Right ventricle myocardium superior (tissue), 1 donor: ENCODE measurements at regions not wholly inside any gene's neighbourhood (a gene's known extent, or its start where the extent isn't known, plus 50 kb on each side); places are given as distances from the start of the nearest gene placed in this dataset.

Source experiments
- ATAC-seq: fragments of 200-7000 bp; cut with Tn5 transposase; one replicate; pipeline ENCODE4 v1.9.1; 2020; ENCODE audit warnings: mild to moderate bottlenecking; ENCODE audit not compliant: poor library complexity
- DNase-seq: peaks from one replicate; pipeline ENCODE4 v3.0.0-alpha.2; 2020
- intact Hi-C: fragments of 100-400 bp; cut with DNase I; formaldehyde crosslinking; loops from one replicate; pipeline ENCODE4 v1.11.2; 2022
- donor health status: DM: no; HTN: yes; CAD: no; lungs with severe emphysema.

DNA sequence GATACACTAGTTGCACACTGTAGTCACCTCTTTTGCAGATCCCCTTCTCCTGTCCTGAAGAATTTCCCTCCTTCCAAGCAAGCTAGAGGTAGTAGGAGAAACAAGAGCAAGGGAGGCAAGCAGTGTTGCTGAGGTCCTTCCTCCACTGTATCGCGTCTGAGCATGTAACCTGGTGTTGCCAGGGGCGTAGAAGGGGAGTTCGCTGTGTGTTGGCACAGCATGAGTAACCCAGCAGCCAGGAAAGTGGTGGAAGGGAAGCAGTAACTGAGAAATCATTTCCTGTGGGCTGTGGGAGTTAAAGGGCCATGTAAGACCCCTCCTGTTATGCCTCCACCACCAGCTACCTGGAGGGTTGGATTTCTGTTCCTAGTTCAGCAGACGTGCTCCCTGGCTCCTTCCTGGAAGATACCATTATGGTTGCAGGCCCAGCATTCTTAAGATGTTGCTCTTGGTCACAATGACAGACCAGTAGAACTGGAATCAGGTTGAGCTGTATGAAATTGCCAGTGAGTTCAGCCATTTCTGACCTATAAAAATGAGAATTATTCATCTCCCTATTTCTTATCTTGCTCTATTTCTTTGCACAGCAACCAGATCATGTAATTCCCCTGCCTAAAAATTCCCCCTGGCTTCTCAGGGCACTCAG, 215.3 kb upstream of the TOPAZ1 start:
- ATAC-seq (no peak), DNase-seq (no peak)
- intact Hi-C loops = no loop called here

DNA sequence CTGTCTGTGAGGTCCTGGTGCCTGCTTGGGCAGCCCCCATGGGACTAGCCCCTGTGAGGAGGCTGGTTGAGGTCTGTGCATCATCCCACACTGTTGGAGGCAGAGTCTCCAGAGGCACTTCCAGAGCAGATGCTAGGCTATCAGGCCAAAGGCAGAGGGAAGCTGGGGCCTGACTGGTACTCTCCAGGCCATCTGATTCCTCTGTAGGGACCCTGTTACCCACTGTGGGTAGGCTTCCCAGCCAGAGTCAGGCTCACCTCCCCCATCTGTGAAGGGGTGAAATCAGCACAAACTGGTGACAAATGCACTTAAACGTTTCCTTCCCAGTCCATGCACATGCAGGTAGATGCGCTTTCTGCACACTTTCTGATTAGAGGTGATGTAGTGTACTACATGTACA, 212.6 kb upstream of the TOPAZ1 start:
- no peak for DNase-seq
- intact Hi-C loops = no loop called here
- ATAC-seq = no peak

DNA sequence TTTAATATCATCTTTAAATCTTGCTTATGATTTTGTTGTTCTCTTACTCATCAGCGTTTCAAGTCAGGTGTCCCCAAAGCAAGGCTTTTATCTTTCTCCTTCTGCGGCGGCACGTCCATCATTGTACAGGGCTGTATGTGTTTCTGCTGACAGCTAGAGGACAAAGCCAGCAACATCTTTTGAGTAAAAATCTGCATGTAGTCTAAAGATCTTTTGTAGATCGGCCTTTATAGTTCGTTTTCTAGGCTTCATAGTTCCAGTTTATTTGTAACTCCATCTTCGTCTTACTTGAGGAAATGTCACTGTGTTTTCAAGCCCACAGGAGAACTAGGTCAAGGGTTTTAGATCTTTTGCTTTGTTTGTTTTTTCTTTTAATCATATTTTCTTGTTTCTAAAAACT, 211.4 kb upstream of the TOPAZ1 start:
- ATAC-seq (no peak), DNase-seq (no peak)
- intact Hi-C loops = no loop called here

- ATAC-seq (no peak), DNase-seq (no peak)
- intact Hi-C loops = no loop called here
Observed at GRCh38 chr3:44030687-44031305, 210.9 kb upstream of the TOPAZ1 start.

DNA sequence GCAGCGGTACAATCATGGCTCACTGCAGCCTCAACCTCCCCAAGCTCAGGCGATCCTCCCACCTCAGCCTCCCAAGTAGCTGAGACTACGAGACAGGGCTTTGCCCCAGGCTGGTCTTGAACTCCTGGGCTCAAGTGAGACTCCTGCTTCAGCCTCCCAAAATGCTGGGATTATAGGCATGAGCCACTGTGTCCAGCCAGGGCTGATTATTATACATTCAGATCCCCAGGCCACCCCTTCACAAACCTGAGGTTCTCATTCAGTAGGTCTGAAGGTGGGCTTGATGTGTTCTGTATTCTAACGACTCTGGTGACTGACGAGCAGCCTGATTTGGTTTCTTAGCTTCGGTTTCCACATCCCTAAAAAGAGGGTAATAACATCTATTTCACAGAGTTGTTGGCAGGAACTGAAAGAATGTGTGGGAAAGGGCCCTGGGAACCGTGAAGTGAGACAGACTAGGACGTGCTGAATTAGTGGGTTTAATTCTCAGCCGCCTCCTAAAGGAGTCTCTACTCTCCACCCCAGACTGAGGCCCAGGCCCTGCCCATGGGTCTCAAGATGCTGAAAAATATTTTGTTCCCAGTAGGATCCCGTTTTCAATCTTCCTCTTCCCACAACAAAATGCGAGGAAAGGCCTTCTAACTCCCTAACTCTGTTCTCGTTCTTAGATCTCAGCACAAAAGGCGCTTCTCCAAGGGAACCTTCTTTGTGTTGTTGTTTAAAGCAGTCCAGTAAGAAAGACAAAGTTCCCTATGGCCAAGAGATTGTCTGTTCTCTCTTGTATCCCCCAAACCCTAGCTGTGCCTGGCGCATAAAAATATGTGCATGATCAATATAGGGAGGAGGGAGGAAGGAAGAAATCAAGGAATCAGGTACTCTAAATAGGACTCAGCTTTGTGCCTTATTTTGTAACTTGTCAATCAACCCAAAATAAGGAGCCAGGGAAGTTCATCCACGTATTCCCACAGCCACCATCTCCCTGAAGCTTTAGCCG, 210.0 kb upstream of the TOPAZ1 start:
- no peak for DNase-seq
- no peak for ATAC-seq
- intact Hi-C loops = no loop called here

GRCh38 chr3:44032487-44032886, 209.2 kb upstream of the TOPAZ1 start:
- intact Hi-C loops = no loop called here
- DNase-seq (no peak), ATAC-seq (no peak)

DNA sequence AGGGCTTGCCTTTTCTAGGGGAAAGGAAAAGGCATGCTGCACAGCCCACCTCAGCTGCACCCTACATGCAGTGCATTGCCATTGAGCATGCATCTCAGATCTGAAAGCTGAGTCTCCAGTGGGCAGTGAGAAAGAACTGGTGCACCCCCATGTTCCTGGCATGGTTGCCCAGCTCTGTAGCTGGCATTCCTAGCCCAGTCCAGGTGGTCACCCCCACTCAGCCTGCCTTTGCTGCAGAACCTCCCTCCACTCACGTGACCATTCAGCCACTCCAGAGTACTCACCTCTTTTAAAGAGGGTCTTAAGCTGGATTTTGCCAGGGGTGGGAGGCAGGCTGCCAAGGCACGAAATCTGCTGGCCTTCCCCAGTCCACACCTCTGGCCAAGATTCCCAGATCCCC, 208.6 kb upstream of the TOPAZ1 start:
- intact Hi-C loops = no loop called here
- DNase-seq (no peak), ATAC-seq (no peak)

DNA sequence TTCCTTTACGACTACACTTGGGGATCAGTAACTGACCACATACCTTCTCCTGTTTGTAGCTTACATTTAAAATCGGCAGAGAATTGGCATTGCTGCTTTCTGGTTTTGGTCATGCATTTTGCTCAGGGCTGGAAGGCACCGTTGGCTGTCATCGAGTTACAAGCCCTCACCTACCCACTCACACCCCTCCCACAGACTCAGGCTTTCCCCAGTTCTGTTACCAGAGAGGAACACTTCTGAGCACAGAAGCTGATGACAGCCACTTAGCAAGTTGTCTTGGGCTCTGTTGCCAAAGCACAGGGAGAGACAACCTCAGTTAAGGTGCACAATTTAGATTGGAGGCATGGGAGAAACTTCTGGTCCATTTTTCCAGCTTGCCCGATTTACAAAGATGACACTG, 204.8 kb upstream of the TOPAZ1 start:
- ATAC-seq = no peak
- DNase-seq = no peak
- intact Hi-C loops = no loop called here

DNA sequence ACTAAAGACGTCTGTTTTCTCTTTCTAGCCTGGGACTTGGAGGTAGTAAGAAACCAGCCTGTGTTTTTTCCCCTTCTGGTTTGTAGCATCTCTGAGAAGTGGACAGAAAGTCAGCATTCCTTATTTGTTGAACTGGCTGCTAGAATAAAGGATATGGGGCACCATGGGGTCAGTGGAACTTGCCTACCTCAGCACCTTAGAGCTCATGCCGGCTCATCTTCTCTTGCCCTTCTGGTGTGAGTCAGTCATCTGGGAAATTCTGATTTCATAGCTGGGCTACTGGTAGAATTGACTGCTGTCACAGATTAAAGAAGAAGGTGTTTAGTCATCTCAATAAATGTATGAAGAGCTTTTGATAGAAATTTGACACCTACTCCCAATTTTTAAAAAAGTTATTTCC, 202.7 kb upstream of the TOPAZ1 start:
- ATAC-seq (no peak), DNase-seq (no peak)
- intact Hi-C loops = no loop called here

DNA sequence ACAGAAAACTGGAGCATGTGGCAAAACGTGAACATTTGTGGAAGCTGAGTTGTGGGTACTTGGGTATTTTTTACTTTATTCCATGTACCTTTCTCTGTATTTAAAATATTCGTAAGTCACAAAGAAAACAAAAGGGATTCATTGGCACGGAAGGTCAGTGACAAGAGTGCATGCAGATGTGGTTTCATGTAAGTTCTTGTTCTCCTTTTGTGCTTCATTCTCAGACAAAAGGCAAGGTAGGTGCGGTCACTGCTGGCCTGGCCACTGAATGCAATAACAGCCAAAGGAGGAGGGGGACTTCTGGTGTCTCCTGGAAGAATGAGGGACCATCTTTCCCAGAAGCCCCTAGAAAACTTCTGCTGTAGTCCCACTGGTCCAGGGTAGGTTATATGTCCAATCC, 200.0 kb upstream of the TOPAZ1 start:
- no peak for ATAC-seq
- intact Hi-C loops = loop anchor here (10.0 kb wide), 1 partner anchor 63 kb away; no protein-coding TSS in a partner anchor
- DNase-seq = no peak

- ATAC-seq (no peak), DNase-seq (no peak)
- intact Hi-C loops = loop anchor here (10.0 kb wide), 1 partner anchor 62 kb away; no protein-coding TSS in a partner anchor
Observed at GRCh38 chr3:44042772-44043171, 198.9 kb upstream of the TOPAZ1 start.

DNA sequence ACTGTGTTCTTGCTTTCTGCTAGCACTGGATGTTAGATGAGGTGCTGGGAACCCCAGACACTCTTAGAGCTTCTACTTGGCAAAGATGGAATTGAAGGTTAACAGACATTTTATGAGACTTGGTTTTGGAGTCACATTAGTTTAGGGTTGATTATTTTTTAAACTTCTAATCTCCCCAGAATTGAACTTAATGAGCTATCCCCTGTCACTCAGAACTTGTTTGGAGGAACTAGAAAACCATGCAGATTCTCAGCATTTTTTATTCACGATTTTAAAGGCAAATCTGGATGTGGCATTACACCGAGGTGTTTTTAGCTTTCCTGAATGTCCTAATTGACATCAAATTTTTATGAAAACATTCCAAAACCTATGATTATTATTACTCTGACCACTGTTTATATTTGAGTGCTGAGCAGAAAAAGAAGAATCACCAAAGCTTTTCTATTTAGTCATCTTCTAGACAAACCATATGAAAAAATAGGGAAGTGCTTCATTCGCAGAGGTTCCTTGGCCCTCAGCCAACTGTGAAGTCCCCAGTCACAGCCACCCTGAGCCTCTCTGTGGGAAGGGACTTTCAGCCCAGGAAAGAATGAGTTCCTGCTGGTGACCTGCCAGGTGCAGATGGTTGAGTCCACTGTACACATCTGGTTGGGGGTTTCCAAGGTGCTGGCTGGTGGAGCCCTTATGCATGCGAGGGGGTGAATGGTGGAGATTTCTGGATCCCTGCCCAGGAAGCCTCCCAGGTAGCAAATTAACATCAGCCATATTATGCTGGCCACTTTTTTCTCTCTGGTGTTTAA, 196.0 kb upstream of the TOPAZ1 start:
- ATAC-seq (no peak), DNase-seq (no peak)
- intact Hi-C loops = loop anchor here (10.0 kb wide), 1 partner anchor 59 kb away; no protein-coding TSS in a partner anchor

DNA sequence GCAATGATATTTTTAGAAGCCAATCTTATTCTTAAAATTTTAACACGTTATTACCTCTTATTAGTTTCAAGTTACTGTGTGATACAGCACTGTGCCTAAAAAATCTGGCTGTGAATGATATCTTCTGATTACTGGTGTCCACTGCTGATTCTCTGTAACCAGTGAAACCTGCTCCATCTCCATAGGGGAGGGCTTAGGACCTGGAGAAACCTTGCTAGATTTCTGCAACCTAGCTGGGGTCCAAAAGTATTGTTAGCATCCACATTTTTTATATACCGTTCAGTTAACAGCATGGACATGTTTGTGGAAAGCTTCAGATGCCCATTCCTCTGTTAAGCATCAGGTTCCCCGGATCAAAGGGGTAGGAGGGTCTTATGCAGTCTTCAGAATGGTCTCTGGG, 193.9 kb upstream of the TOPAZ1 start:
- intact Hi-C loops = loop anchor here (10.0 kb wide), 1 partner anchor 57 kb away; no protein-coding TSS in a partner anchor
- no peak for DNase-seq
- ATAC-seq = no peak

- intact Hi-C loops = loop anchor here (10.0 kb wide), 1 partner anchor 56 kb away; no protein-coding TSS in a partner anchor
- no peak for ATAC-seq
- DNase-seq = no peak
Observed at GRCh38 chr3:44048196-44048924, 193.3 kb upstream of the TOPAZ1 start.

DNA sequence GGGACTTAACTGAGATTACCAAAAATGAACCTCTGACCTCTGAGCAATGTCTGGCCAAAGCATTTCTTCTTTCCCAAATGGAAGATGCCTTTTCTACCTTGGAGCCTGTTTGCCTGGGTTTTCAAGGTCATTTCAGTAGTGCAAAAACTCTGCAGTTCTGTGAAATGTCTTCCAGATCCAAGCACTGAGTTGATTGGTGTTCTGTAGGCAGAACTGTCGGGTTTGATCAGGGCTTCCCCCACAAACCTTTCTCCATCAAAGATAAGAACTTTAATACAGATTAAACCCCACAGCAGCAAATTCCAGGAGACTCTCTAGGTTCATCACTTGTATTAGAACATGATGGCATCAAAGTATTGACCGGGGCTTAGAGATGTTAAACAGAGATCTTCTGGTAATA, 192.7 kb upstream of the TOPAZ1 start:
- ATAC-seq (no peak), DNase-seq (no peak)
- intact Hi-C loops = loop anchor here (10.0 kb wide), 1 partner anchor 56 kb away; no protein-coding TSS in a partner anchor

- DNase-seq (no peak), ATAC-seq (no peak)
- intact Hi-C loops = no loop called here
Observed at GRCh38 chr3:44050101-44050500, 191.6 kb upstream of the TOPAZ1 start.

GRCh38 chr3:44050867-44051266, 190.8 kb upstream of the TOPAZ1 start:
- no peak for ATAC-seq
- intact Hi-C loops = no loop called here
- no peak for DNase-seq

- intact Hi-C loops = no loop called here
- DNase-seq (no peak), ATAC-seq (no peak)
Observed at GRCh38 chr3:44055951-44056350, 185.7 kb upstream of the TOPAZ1 start.
